Smooth muscle cell of the brain vasculature (primary cell): ENCODE measurements at regions not wholly inside any gene's neighbourhood (a gene's known extent, or its start where the extent isn't known, plus 50 kb on each side); places are given as distances from the start of the nearest gene placed in this dataset.
"Not testable (repeated sequence)": the region's sequence is repeated elsewhere in the genome, so short reads cannot be mapped to it uniquely, and the experiment has no call there.

Source experiments
- DNase-seq: peaks from one replicate; pipeline ENCODE4 v3.0.0-alpha.2; 2012; ENCODE audit warnings: low read depth, low spot score

- no peak for DNase-seq
Measured at GRCh38 chr6:81624453-81624852, 128.0 kb downstream of the TENT5A start.

DNA sequence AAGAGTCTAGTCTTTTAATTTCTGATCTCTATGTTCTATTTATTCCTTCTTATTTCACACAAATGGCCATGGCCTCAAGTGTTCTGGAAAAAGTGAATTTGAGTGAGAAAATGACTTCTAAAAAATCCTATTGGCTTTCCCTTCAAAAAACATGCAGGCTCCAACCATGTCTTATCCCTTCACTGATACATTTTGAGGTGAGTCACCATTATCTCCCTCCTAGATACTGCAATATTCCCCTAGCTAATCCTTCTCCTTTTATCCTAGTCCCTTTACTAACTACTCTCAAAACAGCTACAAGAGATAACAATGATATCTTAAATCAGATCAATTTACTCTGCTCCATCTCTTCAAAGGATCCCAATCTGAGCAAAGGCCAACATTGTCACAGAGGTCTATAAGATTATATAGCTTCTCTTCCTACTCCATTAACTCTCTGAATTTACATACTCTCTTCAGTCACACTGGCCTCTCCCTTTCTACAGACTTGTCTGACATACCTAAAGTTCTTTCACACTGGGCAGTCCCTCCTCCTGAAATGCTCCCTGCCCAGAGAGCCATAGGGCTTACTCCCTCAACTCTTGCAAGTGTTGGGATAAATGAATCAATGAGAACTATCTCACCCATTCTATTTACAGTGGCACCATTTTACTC lies 129.2 kb downstream of the TENT5A start:
- DNase-seq, result no peak

- DNase-seq, result no peak
Measured at GRCh38 chr6:81621816-81622395, 130.6 kb downstream of the TENT5A start.

DNA sequence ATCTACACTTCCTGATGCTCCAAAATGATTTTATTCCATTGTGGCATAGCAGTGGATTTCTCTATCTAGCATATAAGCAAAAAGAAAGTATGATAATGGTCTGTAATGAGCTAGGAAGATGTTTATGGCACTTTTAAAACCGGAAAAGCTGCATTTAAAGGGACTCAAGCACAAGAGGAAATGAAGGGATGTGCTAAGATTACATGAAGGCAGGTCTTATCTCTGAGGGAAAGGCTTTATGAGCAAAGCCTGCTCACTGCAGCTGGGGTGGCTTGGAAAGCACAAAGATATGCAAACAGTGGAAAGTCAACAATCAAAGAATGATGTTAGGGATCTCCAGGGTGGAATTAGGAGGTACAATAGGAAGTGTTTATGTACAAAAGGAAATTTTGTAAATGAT lies 138.2 kb downstream of the TENT5A start:
- DNase-seq, result no peak

DNA sequence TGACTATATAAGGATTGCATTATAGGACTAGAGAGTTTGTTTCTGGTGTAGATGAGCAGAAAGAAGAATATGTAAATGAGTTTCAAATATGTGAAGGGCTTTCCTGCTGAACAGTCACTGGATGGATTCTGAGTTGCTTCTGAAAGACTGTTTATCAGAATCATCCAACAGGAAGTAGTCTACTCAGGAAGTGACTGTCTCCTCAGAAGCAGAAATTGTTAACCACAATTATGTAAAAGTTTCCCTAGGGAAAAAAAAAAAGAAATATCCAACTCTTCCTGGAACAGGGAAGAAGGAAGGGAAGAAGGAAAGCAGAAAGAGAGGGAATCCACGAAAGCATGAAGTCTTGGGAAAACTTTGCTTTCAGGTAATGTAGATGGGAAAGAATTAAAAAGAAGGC lies 138.9 kb downstream of the TENT5A start:
- DNase-seq, result no peak

- DNase-seq, result no peak
Measured at GRCh38 chr6:81612136-81612535, 140.3 kb downstream of the TENT5A start.

GRCh38 chr6:81609736-81610135 lies 142.7 kb downstream of the TENT5A start:
- no peak for DNase-seq

DNA sequence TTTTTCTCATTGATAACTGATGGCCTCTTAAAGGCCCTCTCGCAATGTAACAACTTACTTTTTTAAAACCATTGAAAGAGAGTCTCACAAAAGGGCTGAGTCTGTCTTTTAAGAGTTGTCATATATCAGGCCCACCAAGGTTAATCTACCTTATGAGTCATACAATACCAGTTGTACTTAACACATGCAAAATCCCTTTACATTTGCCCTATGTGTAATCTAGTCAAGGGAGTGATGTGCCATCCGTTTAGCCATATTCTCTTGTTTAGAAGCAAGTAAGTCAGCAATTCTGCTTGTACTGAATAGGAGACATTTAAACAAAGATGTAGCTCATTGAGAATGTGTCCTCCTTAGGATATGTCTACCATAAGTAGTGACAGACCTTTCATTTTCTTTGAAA lies 143.7 kb downstream of the TENT5A start:
- DNase-seq, result no peak

- no peak for DNase-seq
Measured at GRCh38 chr6:81606965-81607381, 145.5 kb downstream of the TENT5A start.

DNA sequence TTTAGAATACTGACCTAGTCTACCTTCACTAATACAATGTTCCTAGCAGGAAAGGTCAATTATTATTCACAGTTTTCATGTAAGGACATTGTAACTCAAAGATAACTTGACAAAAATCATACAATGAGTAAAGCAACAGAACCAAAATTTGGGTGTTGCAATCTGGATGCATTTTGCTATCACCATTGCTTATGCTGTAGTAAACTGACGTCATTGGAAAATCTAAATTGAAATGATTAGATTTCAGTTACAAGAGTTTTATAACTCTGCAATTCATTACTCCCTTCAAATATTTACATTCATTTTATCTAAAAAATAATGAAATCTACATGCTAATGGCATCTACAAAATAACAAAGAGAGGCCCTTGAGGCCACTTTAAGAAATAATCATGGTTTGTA lies 147.0 kb downstream of the TENT5A start:
- DNase-seq, result no peak

GRCh38 chr6:81601918-81602317 lies 150.6 kb downstream of the TENT5A start:
- DNase-seq, result no peak

GRCh38 chr6:81600488-81600887 lies 152.0 kb downstream of the TENT5A start:
- DNase-seq, result not testable (repeated sequence)

DNA sequence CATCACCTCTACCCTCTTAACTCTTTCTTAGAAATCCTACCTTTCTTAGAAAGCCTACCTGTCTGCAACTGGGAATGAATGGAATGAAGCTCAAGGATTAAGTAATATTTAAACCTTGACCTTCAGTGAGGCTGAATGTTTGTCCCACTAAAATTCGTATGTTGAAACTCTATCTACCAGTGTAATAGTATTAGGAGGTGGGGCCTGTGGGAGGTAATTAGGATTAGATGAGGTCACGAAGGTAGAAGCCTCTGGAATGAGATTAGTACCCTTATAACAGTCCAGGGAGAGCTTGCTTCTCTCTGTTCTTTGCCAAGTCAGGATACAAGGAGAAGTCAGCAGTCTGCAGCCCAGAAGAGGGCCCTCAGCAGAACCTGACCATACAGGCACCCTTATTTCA lies 158.0 kb downstream of the TENT5A start:
- no peak for DNase-seq

DNA sequence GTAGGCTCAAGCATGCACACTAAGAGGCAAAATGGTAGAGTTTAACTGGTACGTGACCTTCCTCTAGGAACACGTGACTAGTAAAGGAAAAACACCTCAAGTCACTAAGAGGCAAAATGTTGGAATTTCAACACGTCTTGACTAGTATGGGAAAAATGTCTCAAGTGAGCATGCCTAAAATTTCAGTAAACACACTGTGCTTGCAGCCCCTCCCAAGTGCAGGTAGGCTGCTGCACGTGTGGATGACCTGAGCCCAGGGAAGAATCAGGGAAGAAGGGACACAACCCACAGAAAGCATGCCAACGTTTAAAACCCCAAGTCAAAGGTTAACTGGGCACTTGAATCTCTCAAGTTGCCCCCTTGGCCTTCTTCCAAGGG lies 162.2 kb downstream of the TENT5A start:
- DNase-seq, result no peak

DNA sequence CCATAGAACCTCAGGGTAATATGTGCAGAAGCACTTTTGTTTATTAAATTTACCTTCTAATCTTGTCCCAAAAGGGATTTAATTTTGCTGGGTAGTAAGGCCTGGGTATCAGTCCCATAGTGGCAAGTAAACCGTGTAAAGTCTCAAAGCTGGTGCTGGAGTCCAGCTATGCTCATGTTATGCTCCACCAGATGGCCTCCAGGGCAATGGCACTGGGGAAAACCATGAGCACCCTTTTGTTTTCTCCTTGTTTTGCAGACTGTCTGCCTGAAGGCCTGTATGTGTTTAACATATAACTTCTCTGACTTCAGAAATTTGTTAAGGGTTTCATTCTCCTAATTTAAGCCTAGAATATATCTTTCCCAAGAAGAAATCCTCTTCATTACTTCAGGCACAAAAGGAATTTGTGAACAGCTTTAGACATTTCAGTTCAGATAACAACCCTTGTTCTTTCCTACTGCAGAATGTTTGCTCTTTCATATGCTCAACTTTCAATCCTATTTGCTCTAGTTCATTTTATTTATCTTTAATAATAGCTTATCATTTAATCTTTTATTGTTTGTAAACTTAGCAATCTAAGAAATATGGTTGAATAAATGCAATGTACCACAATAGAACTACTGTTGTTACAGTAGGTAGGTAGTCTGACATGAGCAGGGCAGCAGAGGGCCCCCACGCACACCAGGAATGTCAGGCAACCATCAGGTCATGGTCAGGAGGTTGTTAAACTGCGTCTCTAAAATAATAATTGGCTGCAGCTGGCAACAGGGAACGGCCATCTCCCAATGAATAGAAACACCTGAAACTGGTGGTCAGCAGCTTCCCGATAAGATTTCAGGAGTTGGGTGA lies 162.8 kb downstream of the TENT5A start:
- DNase-seq, result no peak

DNA sequence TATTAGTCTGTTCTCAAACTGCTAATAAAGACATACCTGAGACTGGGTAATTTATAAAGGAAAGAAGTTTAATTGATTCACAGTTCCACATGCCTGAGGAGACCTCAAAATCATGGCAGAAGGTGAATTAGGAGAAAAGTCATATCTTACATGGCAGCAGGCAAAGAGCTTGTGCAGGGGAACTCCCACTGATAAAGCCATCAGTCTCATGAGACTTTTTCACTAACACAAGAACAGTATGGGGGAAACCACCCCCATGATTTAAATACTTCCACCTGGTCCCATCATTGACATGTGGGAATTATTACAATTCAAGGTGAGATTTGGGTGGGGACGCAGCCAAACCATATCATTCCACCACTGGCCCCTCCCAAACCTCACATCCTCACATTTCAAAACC lies 166.8 kb downstream of the TENT5A start:
- not testable (repeated sequence) for DNase-seq

DNA sequence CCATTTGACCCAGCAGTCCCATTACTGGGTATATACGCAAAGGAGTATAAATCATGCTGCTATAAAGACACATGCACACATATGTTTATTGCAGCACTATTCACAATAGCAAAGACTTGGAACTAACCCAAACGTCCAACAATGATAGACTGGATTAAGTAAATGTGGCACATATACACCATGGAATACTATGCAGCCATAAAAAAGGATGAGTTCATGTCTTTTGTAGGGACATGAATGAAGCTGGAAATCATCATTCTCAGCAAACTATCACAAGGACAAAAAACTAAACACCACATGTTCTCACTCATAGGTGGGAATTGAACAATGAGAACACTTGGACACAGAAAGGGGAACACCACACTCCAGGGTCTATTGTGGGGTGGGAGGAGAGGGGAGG lies 168.3 kb downstream of the TENT5A start:
- not testable (repeated sequence) for DNase-seq

DNA sequence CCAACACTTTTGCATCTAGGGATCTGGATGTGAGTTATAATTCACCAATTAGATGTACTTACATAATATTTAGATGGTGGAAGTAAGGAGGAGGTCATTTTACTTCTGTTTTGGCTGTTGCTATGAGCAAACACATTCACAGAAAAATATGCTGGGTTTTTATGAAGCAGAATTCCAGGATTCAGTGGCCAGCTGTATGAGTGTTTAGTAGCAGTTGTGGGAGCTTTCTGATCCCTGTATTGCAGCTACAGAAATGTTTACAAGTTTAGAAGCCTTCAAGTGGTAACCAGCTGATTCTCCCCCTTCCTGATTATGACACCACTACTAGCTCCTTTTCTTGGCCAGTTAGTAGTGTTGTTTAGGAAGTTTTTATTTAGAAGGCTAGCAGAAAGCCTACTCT lies 177.0 kb downstream of the TENT5A start:
- DNase-seq, result no peak

GRCh38 chr6:81572020-81572419 lies 180.5 kb downstream of the TENT5A start:
- no peak for DNase-seq

GRCh38 chr6:81570681-81571080 lies 181.8 kb downstream of the TENT5A start:
- no peak for DNase-seq

- DNase-seq, result no peak
Measured at GRCh38 chr6:81568973-81569372, 183.5 kb downstream of the TENT5A start.

GRCh38 chr6:81565071-81565470 lies 187.4 kb downstream of the TENT5A start:
- DNase-seq, result no peak
